ENCODE measurements at regions not wholly inside any gene's neighbourhood (a gene's known extent, or its start where the extent isn't known, plus 50 kb on each side); places are given as distances from the start of the nearest gene placed in this dataset.

- 87 to 93% methylated on average over 3 of the region's 3 CpGs for WGBS, 2 donors
- peaks cover 0 to 21% (median 4%) of the 10 kb centered on the region in 4 donors for H3K4me1 ChIP-seq
- H3K36me3 ChIP-seq: no peaks in the 10 kb centered on the region
- H3K9me3 ChIP-seq: no peaks in the 10 kb centered on the region
- H3K27ac ChIP-seq: no peak overlapping the region
- TF ChIP-seq POLR2A (IDR thresholded peaks at IDR 0.05) (no peak), EP300 (IDR thresholded peaks at IDR 0.05) (no peak)
- TF ChIP-seq, protein P1, sequence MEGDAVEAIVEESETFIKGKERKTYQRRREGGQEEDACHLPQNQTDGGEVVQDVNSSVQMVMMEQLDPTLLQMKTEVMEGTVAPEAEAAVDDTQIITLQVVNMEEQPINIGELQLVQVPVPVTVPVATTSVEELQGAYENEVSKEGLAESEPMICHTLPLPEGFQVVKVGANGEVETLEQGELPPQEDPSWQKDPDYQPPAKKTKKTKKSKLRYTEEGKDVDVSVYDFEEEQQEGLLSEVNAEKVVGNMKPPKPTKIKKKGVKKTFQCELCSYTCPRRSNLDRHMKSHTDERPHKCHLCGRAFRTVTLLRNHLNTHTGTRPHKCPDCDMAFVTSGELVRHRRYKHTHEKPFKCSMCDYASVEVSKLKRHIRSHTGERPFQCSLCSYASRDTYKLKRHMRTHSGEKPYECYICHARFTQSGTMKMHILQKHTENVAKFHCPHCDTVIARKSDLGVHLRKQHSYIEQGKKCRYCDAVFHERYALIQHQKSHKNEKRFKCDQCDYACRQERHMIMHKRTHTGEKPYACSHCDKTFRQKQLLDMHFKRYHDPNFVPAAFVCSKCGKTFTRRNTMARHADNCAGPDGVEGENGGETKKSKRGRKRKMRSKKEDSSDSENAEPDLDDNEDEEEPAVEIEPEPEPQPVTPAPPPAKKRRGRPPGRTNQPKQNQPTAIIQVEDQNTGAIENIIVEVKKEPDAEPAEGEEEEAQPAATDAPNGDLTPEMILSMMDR (IDR thresholded peaks at IDR 0.05): no peak
- no peak overlapping the region for H3K4me3 ChIP-seq
- no peaks in the 10 kb centered on the region for H3K27me3 ChIP-seq
- no peak for DNase-seq (ENCODE audit: low spot score in 2 of 2)
Observed at GRCh38 chr10:78814407-78814806, 254.4 kb upstream of the ZMIZ1 start.

DNA sequence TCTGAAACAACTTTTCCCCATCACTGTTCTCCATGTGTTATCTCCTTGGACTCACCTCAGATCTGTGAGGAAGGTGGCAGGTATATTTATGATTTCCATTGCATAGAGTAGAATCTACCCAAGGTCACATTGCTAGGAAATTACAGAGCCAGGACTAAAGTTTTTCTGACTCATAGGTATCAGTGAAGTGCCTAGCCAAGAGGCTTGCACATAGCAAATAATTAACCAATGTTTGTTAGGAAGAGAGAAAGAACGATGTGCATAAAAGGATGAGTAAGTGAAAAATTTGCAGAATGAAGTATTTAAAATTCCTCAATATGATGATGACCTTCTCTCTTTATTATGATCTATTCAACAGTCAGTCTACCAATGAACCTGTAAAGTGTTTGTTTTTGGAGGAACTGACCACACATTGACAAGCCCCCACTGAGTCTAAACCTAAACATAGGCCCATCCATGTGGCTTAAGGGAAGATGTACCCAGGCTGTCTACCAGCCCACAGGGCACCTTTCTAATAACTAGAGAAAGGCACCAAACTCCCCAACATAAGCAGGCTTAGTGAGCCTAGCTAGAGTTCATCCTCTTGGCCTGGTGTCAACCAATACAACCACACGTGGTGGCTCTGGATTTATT, 252.9 kb upstream of the ZMIZ1 start:
- TF ChIP-seq POLR2A (IDR thresholded peaks at IDR 0.05): no peak
- no peak for TF ChIP-seq EP300 (IDR thresholded peaks at IDR 0.05)
- TF ChIP-seq, protein P1 (IDR thresholded peaks at IDR 0.05): no peak
- no peaks in the 10 kb centered on the region for H3K9me3 ChIP-seq
- no peak for DNase-seq (ENCODE audit: low spot score in 2 of 2)
- H3K27me3 ChIP-seq: no peaks in the 10 kb centered on the region
- no peak overlapping the region for H3K27ac ChIP-seq
- 74 to 76% methylated on average over 2 of the region's 2 CpGs for WGBS, 2 donors
- no peak overlapping the region for H3K4me3 ChIP-seq
- no peaks in the 10 kb centered on the region for H3K36me3 ChIP-seq
- peaks cover 0 to 21% (median 4%) of the 10 kb centered on the region in 4 donors for H3K4me1 ChIP-seq

- no peak overlapping the region for H3K27ac ChIP-seq
- WGBS, 2 donors: 18 to 22% methylated on average over 3 of the region's 3 CpGs
- no peak overlapping the region for H3K4me3 ChIP-seq
- no peaks in the 10 kb centered on the region for H3K27me3 ChIP-seq
- no peaks in the 10 kb centered on the region for H3K36me3 ChIP-seq
- TF ChIP-seq EP300 (IDR thresholded peaks at IDR 0.05) (peak in 1 of 2 donors; percentile 57), POLR2A (IDR thresholded peaks at IDR 0.05) (no peak)
- DNase-seq (ENCODE audit: low spot score in 2 of 2): peak in 1 of 2 donors; percentile 55
- H3K4me1 ChIP-seq: peaks cover 0 to 21% (median 4%) of the 10 kb centered on the region in 4 donors
- H3K9me3 ChIP-seq: peaks cover 0 to 3% (median 0%) of the 10 kb centered on the region in 4 donors
Observed at GRCh38 chr10:78817361-78817760, 251.4 kb upstream of the ZMIZ1 start.

DNA sequence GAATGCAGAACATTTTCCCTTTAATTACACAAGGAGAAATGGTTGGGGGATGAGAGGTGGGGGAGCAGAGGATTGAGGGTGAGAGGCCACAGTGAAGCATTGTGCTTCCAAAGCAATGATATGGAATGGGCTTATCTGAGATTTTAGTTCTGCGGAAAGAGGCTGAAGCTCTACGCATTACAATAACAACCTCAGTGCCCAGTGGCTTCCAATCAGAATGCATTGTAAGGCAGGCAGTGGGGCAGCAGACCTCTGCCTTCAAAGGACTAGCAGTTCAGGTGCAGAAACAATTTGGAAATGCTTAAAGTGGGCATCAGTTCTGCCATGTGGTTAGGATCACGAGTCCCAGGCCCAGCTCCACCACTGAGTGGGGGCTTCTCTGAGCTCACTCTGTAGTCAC, 251.0 kb upstream of the ZMIZ1 start:
- Histone ChIP-seq H3K27me3 (no peaks in the 10 kb centered on the region), H3K4me1 (peaks cover 0 to 21% (median 4%) of the 10 kb centered on the region in 4 donors), H3K9me3 (peaks cover 0 to 7% (median 0%) of the 10 kb centered on the region in 4 donors), H3K4me3 (no peak overlapping the region), H3K27ac (no peak overlapping the region), H3K36me3 (no peaks in the 10 kb centered on the region)
- DNase-seq (ENCODE audit: low spot score in 2 of 2): no peak
- 82 to 84% methylated on average over 3 of the region's 3 CpGs for WGBS, 2 donors
- TF ChIP-seq POLR2A (IDR thresholded peaks at IDR 0.05): no peak
- TF ChIP-seq EP300 (IDR thresholded peaks at IDR 0.05): no peak
- TF ChIP-seq, protein P1 (IDR thresholded peaks at IDR 0.05): no peak

DNA sequence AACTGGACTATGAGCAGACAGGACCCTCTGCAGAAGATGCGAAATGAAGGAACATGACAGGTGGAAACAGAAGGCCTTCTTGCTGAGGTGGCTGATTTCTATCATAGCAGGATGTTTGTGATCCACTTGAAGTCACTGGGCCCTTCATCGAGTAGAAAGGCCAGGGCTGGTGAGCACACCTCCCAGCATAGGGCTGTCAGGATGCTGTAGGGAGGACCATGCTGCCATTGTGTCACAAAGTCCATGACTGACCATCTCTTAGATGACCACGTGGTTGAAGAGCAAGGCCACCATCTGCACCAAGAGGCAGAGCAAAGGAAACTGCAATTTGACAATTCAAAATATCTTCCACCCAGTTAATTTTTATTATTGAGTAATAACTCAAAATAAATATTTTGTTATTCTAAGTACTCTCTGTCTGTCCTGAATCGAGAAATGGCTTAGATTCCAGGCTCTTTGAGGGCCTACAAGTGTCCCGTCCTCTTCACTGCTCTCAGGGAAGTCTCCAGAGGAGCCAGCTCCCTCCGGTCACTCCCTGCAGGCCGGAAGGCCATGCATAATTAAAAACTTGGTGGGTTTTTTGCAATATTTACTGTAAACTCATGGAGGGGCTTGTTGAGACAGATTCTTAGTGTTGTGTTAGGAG, 249.3 kb upstream of the ZMIZ1 start:
- Histone ChIP-seq H3K36me3 (no peaks in the 10 kb centered on the region), H3K4me3 (no peak overlapping the region), H3K27me3 (no peaks in the 10 kb centered on the region), H3K4me1 (peaks cover 0 to 19% (median 4%) of the 10 kb centered on the region in 4 donors), H3K9me3 (peaks cover 0 to 12% (median 0%) of the 10 kb centered on the region in 4 donors), H3K27ac (no peak overlapping the region)
- DNase-seq (ENCODE audit: low spot score in 2 of 2): no peak
- 87 to 91% methylated on average over 7 of the region's 7 CpGs for WGBS, 2 donors
- no peak for TF ChIP-seq POLR2A (IDR thresholded peaks at IDR 0.05)
- no peak for TF ChIP-seq EP300 (IDR thresholded peaks at IDR 0.05)
- TF ChIP-seq, protein P1 (IDR thresholded peaks at IDR 0.05): no peak

Measured in tibial nerve (tissue), 4 donors.